Nephron (organoid): ENCODE measurements at regions not wholly inside any gene's neighbourhood (a gene's known extent, or its start where the extent isn't known, plus 50 kb on each side); places are given as distances from the start of the nearest gene placed in this dataset.

ENCODE experiments used
- H3K27ac Mint-ChIP-seq, 3 experiments: 2 replicates each; pipeline ENCODE4 v1.8.0; 2020; ENCODE audit warnings: mixed read lengths in 3 of 3, mild to moderate bottlenecking in 2 of 3, moderate library complexity in 1 of 3
- H3K27me3 Mint-ChIP-seq: 2 replicates; pipeline ENCODE4 v1.8.0; 2021; ENCODE audit warnings: low read depth, mild to moderate bottlenecking, moderate library complexity, mixed read lengths
- H3K36me3 Mint-ChIP-seq: 2 replicates; pipeline ENCODE4 v1.8.0; 2020; ENCODE audit warnings: low read depth, mixed read lengths
- H3K4me1 Mint-ChIP-seq: 2 replicates; pipeline ENCODE4 v1.8.0; 2020; ENCODE audit warnings: mixed read lengths
- H3K4me3 Mint-ChIP-seq, 3 experiments: 2 replicates each; pipeline ENCODE4 v1.8.0; 2020; ENCODE audit warnings: mild to moderate bottlenecking in 3 of 3, mixed read lengths in 3 of 3, moderate library complexity in 2 of 3
- H3K9me3 Mint-ChIP-seq: 2 replicates; pipeline ENCODE4 v1.8.0; 2020; ENCODE audit warnings: mixed read lengths
- CTCF ChIP-seq, 3 experiments: fragments of 200-600 bp; sonication (generic); IDR thresholded peaks; one replicate each; pipeline ENCODE4 v1.5.0; 2021; ENCODE audit warnings: antibody characterized with exemption in 3 of 3; ENCODE audit not compliant: unreplicated experiment in 3 of 3

GRCh38 chr7:16991551-16991950 is 109.8 kb upstream of the AGR3 start:
- H3K36me3 Mint-ChIP-seq: no peaks in the 10 kb centered on the region
- TF ChIP-seq CTCF (IDR thresholded peaks at IDR 0.05; ENCODE audit: unreplicated experiment in 3 of 3): no peak
- no peaks in the 10 kb centered on the region for H3K27me3 Mint-ChIP-seq
- H3K9me3 Mint-ChIP-seq: peaks cover 6% of the 10 kb centered on the region
- peaks cover 11% of the 10 kb centered on the region for H3K4me1 Mint-ChIP-seq
- H3K4me3 Mint-ChIP-seq: no peak overlapping the region
- H3K27ac Mint-ChIP-seq: no peak overlapping the region

GRCh38 chr7:16993543-16993942 is 111.8 kb upstream of the AGR3 start:
- TF ChIP-seq CTCF (IDR thresholded peaks at IDR 0.05; ENCODE audit: unreplicated experiment in 3 of 3): no peak
- Mint-ChIP-seq H3K27ac (no peak overlapping the region), H3K9me3 (peaks cover 15% of the 10 kb centered on the region), H3K27me3 (no peaks in the 10 kb centered on the region), H3K4me1 (peaks cover 11% of the 10 kb centered on the region), H3K4me3 (no peak overlapping the region), H3K36me3 (no peaks in the 10 kb centered on the region)

GRCh38 chr7:16998481-16999051 is 116.8 kb upstream of the AGR3 start:
- H3K27me3 Mint-ChIP-seq: no peaks in the 10 kb centered on the region
- no peaks in the 10 kb centered on the region for H3K36me3 Mint-ChIP-seq
- no peaks in the 10 kb centered on the region for H3K4me1 Mint-ChIP-seq
- H3K27ac Mint-ChIP-seq: no peak overlapping the region
- H3K4me3 Mint-ChIP-seq: no peak overlapping the region
- peaks cover 19% of the 10 kb centered on the region for H3K9me3 Mint-ChIP-seq
- no peak for TF ChIP-seq CTCF (IDR thresholded peaks at IDR 0.05; ENCODE audit: unreplicated experiment in 3 of 3)

- H3K4me1 Mint-ChIP-seq: no peaks in the 10 kb centered on the region
- no peak overlapping the region for H3K27ac Mint-ChIP-seq
- H3K9me3 Mint-ChIP-seq: peaks cover 19% of the 10 kb centered on the region
- no peak overlapping the region for H3K4me3 Mint-ChIP-seq
- no peaks in the 10 kb centered on the region for H3K27me3 Mint-ChIP-seq
- TF ChIP-seq CTCF (IDR thresholded peaks at IDR 0.05; ENCODE audit: unreplicated experiment in 3 of 3): no peak
- H3K36me3 Mint-ChIP-seq: no peaks in the 10 kb centered on the region
These were observed 117.9 kb upstream of the AGR3 start for GRCh38 chr7:16999541-17000267.

GRCh38 chr7:17005271-17005670 is 123.5 kb upstream of the AGR3 start:
- no peak for TF ChIP-seq CTCF (IDR thresholded peaks at IDR 0.05; ENCODE audit: unreplicated experiment in 3 of 3)
- Mint-ChIP-seq H3K36me3 (no peaks in the 10 kb centered on the region), H3K27me3 (no peaks in the 10 kb centered on the region), H3K4me3 (no peak overlapping the region), H3K4me1 (no peaks in the 10 kb centered on the region), H3K9me3 (peaks cover 8% of the 10 kb centered on the region), H3K27ac (no peak overlapping the region)

GRCh38 chr7:17007841-17008240 is 126.1 kb upstream of the AGR3 start:
- H3K27me3 Mint-ChIP-seq: no peaks in the 10 kb centered on the region
- no peaks in the 10 kb centered on the region for H3K4me1 Mint-ChIP-seq
- peaks cover 8% of the 10 kb centered on the region for H3K9me3 Mint-ChIP-seq
- H3K27ac Mint-ChIP-seq: no peak overlapping the region
- H3K36me3 Mint-ChIP-seq: no peaks in the 10 kb centered on the region
- no peak for TF ChIP-seq CTCF (IDR thresholded peaks at IDR 0.05; ENCODE audit: unreplicated experiment in 3 of 3)
- H3K4me3 Mint-ChIP-seq: no peak overlapping the region
